ENCODE measurements at regions not wholly inside any gene's neighbourhood (a gene's known extent, or its start where the extent isn't known, plus 50 kb on each side); places are given as distances from the start of the nearest gene placed in this dataset.

DNA sequence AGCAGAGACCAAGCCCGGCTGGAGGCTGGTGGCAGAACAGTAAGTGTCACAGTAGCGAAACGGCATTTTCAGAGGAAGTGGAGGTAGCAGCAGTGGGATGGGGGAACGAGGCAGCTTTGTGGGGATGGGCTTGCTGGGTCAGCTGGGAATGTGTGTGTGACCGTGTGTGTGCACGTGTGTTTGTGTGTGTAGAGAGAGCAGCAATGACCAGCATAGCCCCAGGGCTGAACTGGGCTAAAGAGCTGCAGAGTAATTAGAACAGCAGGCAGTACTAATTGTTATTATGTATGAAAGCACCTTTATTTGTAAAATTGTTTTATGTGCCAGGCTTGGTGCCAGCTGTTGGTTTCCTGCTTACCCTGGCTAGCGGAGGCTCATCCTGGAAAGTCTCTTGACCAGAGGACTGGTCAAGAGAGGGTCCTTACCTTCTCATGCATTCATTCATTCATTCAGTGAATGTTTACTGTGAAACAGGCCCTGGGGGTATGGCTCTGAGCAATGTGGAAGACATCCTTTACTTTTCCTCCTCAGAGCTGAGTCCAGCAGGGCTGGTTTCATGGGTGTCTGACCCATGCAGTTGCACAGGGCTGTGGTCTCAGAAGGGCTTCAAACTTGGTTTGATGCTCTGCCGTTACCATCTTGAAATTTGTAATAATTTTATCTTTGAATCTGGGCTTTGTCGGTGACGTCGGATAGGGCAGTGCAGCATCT, 184.6 kb downstream of the SEC23IP start:
- peaks cover 47% of the 10 kb centered on the region for H3K27me3 Mint-ChIP-seq (ENCODE audit: low read depth)
- no peak overlapping the region for H3K27ac Mint-ChIP-seq
- H3K36me3 Mint-ChIP-seq (ENCODE audit: low read depth): no peaks in the 10 kb centered on the region
- TF ChIP-seq, protein P1, sequence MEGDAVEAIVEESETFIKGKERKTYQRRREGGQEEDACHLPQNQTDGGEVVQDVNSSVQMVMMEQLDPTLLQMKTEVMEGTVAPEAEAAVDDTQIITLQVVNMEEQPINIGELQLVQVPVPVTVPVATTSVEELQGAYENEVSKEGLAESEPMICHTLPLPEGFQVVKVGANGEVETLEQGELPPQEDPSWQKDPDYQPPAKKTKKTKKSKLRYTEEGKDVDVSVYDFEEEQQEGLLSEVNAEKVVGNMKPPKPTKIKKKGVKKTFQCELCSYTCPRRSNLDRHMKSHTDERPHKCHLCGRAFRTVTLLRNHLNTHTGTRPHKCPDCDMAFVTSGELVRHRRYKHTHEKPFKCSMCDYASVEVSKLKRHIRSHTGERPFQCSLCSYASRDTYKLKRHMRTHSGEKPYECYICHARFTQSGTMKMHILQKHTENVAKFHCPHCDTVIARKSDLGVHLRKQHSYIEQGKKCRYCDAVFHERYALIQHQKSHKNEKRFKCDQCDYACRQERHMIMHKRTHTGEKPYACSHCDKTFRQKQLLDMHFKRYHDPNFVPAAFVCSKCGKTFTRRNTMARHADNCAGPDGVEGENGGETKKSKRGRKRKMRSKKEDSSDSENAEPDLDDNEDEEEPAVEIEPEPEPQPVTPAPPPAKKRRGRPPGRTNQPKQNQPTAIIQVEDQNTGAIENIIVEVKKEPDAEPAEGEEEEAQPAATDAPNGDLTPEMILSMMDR (IDR thresholded peaks at IDR 0.05; ENCODE audit: unreplicated experiment in 3 of 3): no peak
- H3K4me1 Mint-ChIP-seq: no peaks in the 10 kb centered on the region
- peak overlapping the region in 2 of 3 experiments; percentile 28 to 44 for H3K4me3 Mint-ChIP-seq
- H3K9me3 Mint-ChIP-seq: peaks cover 7% of the 10 kb centered on the region

DNA sequence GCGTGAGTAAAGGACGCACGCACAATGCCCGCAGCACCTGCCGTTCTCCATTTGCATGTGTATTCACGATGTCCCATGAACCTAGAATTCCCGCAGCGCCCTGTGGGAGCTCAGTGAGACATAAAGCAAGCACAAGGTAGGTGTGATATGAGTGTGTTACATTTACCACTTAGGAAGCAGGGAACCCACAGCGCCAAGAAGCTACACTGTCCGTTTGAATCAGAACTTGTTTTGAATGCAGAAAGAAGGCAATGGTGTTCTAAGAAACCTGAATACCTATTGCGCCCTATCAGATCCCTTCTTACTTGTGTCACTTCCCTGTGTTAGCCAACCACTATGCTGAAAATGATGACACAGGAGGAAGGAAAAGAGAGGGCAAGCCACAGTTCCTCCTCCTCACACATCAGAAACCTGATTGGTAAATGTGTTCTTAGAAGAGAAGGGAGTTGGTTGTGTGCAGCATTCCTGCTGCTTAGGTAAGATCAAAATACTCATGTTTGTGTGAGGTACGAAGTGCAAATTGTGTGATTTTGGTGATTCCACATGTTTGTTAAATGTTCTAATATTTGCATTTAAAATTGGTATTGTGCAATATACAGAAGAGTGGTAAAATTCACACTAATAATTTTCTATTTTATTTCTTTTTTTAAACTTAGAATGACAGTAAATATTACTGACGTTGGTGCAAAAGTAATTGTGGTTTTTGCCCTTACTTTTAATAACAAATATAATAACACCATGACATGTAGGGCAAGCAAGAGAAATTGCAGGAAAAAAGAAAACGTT, 185.4 kb downstream of the SEC23IP start:
- Mint-ChIP-seq H3K27me3 (ENCODE audit: low read depth) (peaks cover 47% of the 10 kb centered on the region), H3K4me3 (peak overlapping the region in 2 of 3 experiments; percentile 28 to 44), H3K4me1 (no peaks in the 10 kb centered on the region), H3K27ac (no peak overlapping the region), H3K9me3 (peaks cover 7% of the 10 kb centered on the region), H3K36me3 (ENCODE audit: low read depth) (no peaks in the 10 kb centered on the region)
- TF ChIP-seq, protein P1 (IDR thresholded peaks at IDR 0.05; ENCODE audit: unreplicated experiment in 3 of 3): no peak

DNA sequence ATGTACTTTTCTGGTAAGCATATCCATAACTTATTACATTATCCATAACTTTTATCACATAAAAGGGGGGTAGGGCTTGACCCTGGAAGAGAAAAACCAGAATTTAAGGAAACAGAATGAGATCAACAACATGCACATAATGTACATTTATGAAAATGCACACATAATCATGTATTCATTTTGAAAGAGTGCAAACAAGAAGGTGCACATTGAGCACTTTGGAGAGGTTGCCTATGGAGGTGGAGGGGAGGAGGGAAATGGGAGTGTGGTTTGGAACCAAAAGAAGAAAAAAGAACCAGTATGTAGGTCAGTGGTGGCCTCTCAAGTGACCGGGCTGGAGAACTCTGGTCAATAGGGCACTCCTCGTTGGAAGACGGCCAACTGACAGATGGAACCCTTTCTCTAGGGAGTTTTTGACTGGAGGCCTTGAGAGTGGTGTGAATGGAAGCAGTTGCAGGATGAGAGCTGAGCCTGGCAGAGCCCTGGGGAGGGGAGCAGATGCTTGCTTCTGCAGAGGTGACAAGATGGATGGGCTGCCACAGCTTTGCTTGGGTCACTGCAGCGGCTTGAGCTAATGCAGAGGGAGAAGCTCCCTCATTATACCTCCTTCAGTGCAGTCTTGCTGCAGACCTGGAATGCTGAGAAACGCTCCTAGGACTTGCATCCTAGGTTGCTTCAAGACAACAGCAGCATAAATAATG, 192.7 kb downstream of the SEC23IP start:
- Mint-ChIP-seq H3K27me3 (ENCODE audit: low read depth) (peaks cover 3% of the 10 kb centered on the region), H3K27ac (no peak overlapping the region), H3K9me3 (peaks cover 8% of the 10 kb centered on the region), H3K36me3 (ENCODE audit: low read depth) (no peaks in the 10 kb centered on the region), H3K4me1 (peaks cover 6% of the 10 kb centered on the region), H3K4me3 (no peak overlapping the region)
- TF ChIP-seq, protein P1 (IDR thresholded peaks at IDR 0.05; ENCODE audit: unreplicated experiment in 3 of 3): no peak

DNA sequence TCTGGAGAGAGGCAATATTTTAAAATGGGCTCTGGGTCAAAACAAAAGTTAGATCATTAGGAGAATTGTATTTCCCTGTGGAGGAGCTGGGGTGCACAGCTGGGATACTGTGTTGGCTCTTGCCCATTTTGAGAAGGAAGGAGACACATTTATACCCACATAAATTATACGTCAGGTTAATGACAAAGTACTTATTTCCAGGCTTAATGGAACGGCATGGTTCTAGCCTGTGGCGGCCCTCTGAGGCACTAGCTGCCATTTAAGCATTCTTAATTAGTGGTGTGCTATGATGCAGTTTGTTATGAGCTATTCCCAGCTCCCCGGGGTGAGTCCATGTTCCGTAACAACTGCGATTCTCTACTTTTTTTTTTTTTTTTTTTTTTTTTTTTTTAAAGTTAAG, 193.5 kb downstream of the SEC23IP start:
- Mint-ChIP-seq H3K27ac (no peak overlapping the region), H3K9me3 (peaks cover 8% of the 10 kb centered on the region), H3K4me1 (peaks cover 6% of the 10 kb centered on the region), H3K4me3 (no peak overlapping the region), H3K27me3 (ENCODE audit: low read depth) (no peaks in the 10 kb centered on the region), H3K36me3 (ENCODE audit: low read depth) (no peaks in the 10 kb centered on the region)
- TF ChIP-seq, protein P1 (IDR thresholded peaks at IDR 0.05; ENCODE audit: unreplicated experiment in 3 of 3): no peak

DNA sequence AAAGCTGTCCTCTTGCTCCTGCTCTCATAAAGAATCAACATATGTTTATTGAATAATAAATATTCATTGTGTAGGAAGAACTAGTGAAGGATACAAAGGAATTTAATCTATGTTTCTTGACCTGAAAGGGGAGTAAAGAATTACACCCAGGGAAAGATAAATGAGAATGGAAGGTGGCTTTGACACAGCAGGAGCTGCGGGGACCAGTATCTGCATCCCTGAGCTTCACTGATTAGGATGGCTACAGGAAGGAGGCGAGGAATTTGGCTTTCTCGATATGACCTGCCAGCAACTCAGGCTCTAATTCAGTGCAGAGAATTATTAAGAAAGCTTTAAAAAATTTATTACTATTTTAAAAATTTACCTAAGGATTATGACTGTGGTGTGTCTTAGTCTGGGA, 194.6 kb downstream of the SEC23IP start:
- H3K9me3 Mint-ChIP-seq: peaks cover 8% of the 10 kb centered on the region
- no peak overlapping the region for H3K27ac Mint-ChIP-seq
- H3K36me3 Mint-ChIP-seq (ENCODE audit: low read depth): no peaks in the 10 kb centered on the region
- TF ChIP-seq, protein P1 (IDR thresholded peaks at IDR 0.05; ENCODE audit: unreplicated experiment in 3 of 3): no peak
- no peaks in the 10 kb centered on the region for H3K27me3 Mint-ChIP-seq (ENCODE audit: low read depth)
- H3K4me3 Mint-ChIP-seq: no peak overlapping the region
- H3K4me1 Mint-ChIP-seq: peaks cover 6% of the 10 kb centered on the region
